Hepatocyte (in vitro differentiated cells): ENCODE measurements at regions not wholly inside any gene's neighbourhood (a gene's known extent, or its start where the extent isn't known, plus 50 kb on each side); places are given as distances from the start of the nearest gene placed in this dataset. TPM values are rescaled to one million over a fixed set of nuclear protein-coding genes. Genes with fewer than 3 reads are reported as not detected.

ENCODE experiments used
- DNase-seq: peaks from one replicate; pipeline ENCODE4 v3.0.0-alpha.2; 2016; ENCODE audit warnings: low spot score
- H2AFZ ChIP-seq: fragments of 200-600 bp; sonication (generic); 2 replicates; pipeline ENCODE4 v1.6.0; 2016; ENCODE audit warnings: antibody characterized with exemption, mild to moderate bottlenecking
- H3K27ac ChIP-seq: fragments of 200-600 bp; sonication (generic); 2 replicates; pipeline ENCODE4 v1.5.1; 2016; ENCODE audit warnings: mild to moderate bottlenecking
- H3K27me3 ChIP-seq: fragments of 200-600 bp; sonication (generic); 2 replicates; pipeline ENCODE4 v1.6.1; 2016
- H3K36me3 ChIP-seq: fragments of 200-600 bp; sonication (generic); replicated peaks from 2 replicates; pipeline ENCODE4 v1.5.1; 2016; ENCODE audit warnings: low read depth; ENCODE audit not compliant: insufficient read depth
- H3K4me1 ChIP-seq: fragments of 200-600 bp; sonication (generic); 2 replicates; pipeline ENCODE4 v1.5.1; 2016; ENCODE audit warnings: mild to moderate bottlenecking, moderate library complexity; ENCODE audit not compliant: insufficient read depth
- H3K4me2 ChIP-seq: fragments of 200-600 bp; sonication (generic); 2 replicates; pipeline ENCODE4 v1.6.0; 2016
- H3K4me3 ChIP-seq: fragments of 200-600 bp; sonication (generic); 2 replicates; pipeline ENCODE4 v1.5.1; 2016; ENCODE audit warnings: mild to moderate bottlenecking
- H3K79me2 ChIP-seq: fragments of 200-600 bp; sonication (generic); 2 replicates; pipeline ENCODE4 v1.6.0; 2017; ENCODE audit warnings: mild to moderate bottlenecking
- H3K9me2 ChIP-seq: fragments of 200-600 bp; sonication (generic); replicated peaks from 2 replicates; pipeline ENCODE4 v1.6.0; 2017; ENCODE audit warnings: mild to moderate bottlenecking; ENCODE audit not compliant: insufficient read depth
- H3K9me3 ChIP-seq: fragments of 200-600 bp; sonication (generic); 2 replicates; pipeline ENCODE4 v1.5.1; 2016; ENCODE audit warnings: low read depth, mild to moderate bottlenecking
- H4K20me1 ChIP-seq: fragments of 200-600 bp; sonication (generic); 2 replicates; pipeline ENCODE4 v1.6.0; 2016; ENCODE audit warnings: mild to moderate bottlenecking; ENCODE audit not compliant: insufficient read depth, poor library complexity, severe bottlenecking
- EZH2 ChIP-seq: fragments of 200-600 bp; sonication (generic); IDR thresholded peaks from 2 replicates; pipeline ENCODE4 v1.6.1; 2016; ENCODE audit warnings: antibody characterized with exemption, mild to moderate bottlenecking, borderline replicate concordance
- EZH2phosphoT487 ChIP-seq: fragments of 200-600 bp; sonication (generic); IDR thresholded peaks from one replicate; pipeline ENCODE4 v1.6.1; 2018; ENCODE audit warnings: antibody characterized with exemption, mild to moderate bottlenecking, low read depth, moderate library complexity; ENCODE audit not compliant: unreplicated experiment, severe bottlenecking
- WGBS: methylation state at CpG from one replicate; pipeline ENCODE4 v1.1.6; 2016; ENCODE audit warnings: low lambda C conversion rate; ENCODE audit errors: missing lambda C conversion rate; 5-methylcytosine and 5-hydroxymethylcytosine counted together
- microRNA counts: library from miRNA; unstranded; fragments of <30 nt; microRNA quantifications from one replicate; lab custom pipeline; 2017
- microRNA-seq: library from miRNA; unstranded; fragments of <30 nt; microRNA quantifications from one replicate; pipeline ENCODE4, GENCODE V29; 2017
- small RNA-seq: library from RNA; depleted of rRNA; stranded (forward); fragments of <200 nt; gene quantifications from one replicate; pipeline ENCODE3, GENCODE V24; 2014
- TF ChIP-seq, protein P1 (sequence below): fragments of 200-600 bp; sonication (generic); IDR thresholded peaks from 2 replicates; pipeline ENCODE4 v1.5.1; 2016; ENCODE audit warnings: antibody characterized with exemption, mild to moderate bottlenecking; ENCODE audit not compliant: poor library complexity

DNA sequence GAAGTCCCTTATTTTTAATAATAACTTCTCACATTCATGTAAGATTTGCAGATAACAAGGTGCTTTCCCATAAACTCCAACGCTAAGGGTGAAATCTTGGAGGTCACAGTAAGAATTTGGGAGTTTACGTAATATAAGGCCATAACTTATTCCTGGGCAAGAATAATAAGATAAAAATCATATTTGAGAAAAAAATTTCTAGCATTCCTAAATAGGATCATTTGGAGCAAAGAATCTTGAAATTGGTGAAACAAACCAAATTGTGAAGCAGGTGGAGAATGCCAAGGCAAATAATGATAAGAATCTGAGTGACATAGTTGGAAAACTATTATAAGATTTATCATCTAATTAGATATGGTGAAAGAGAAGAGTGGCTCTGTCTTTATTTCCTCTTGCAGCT, 50.4 kb upstream of the FGF16 start:
- Histone ChIP-seq H3K27ac (no peak overlapping the region), H3K79me2 (no peaks in the 10 kb centered on the region), H3K4me2 (no peak overlapping the region), H3K27me3 (no peaks in the 10 kb centered on the region), H3K9me2 (no peaks in the 10 kb centered on the region), H3K4me3 (no peak overlapping the region), H4K20me1 (no peaks in the 10 kb centered on the region), H2AFZ (no peak overlapping the region), H3K4me1 (no peaks in the 10 kb centered on the region), H3K9me3 (no peaks in the 10 kb centered on the region), H3K36me3 (no peaks in the 10 kb centered on the region)
- TF ChIP-seq, protein P1, sequence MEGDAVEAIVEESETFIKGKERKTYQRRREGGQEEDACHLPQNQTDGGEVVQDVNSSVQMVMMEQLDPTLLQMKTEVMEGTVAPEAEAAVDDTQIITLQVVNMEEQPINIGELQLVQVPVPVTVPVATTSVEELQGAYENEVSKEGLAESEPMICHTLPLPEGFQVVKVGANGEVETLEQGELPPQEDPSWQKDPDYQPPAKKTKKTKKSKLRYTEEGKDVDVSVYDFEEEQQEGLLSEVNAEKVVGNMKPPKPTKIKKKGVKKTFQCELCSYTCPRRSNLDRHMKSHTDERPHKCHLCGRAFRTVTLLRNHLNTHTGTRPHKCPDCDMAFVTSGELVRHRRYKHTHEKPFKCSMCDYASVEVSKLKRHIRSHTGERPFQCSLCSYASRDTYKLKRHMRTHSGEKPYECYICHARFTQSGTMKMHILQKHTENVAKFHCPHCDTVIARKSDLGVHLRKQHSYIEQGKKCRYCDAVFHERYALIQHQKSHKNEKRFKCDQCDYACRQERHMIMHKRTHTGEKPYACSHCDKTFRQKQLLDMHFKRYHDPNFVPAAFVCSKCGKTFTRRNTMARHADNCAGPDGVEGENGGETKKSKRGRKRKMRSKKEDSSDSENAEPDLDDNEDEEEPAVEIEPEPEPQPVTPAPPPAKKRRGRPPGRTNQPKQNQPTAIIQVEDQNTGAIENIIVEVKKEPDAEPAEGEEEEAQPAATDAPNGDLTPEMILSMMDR = no peak
- TF ChIP-seq EZH2 (no peak), EZH2phosphoT487 (no peak)
- 74% methylated on average over 2 of the region's 2 CpGs for WGBS
- DNase-seq = no peak

MicroRNAs in the stretch of these regions (microRNA counts, 767-probe panel; counts per million panel counts)
- microRNA hsa-miR-325 (lab: Ali Mortazavi, UCI) = not detected
- microRNA hsa-miR-384 (lab: Ali Mortazavi, UCI) = not detected

Small RNA genes in the stretch of these regions (microRNA-seq; reads per million reads assigned to microRNA genes)
- not detected for gene MIR325
- gene MIR384 = not detected

Small RNA genes in the stretch of these regions (small RNA-seq; reads per million reads assigned to genes)
- gene MIR325 = not detected
- gene RNA5SP509 = not detected
